Astrocyte of the spinal cord (primary cell): ENCODE measurements at regions not wholly inside any gene's neighbourhood (a gene's known extent, or its start where the extent isn't known, plus 50 kb on each side); places are given as distances from the start of the nearest gene placed in this dataset.

ENCODE experiments used
- DNase-seq: peaks from one replicate; pipeline ENCODE4 v3.0.0; 2011; ENCODE audit warnings: low read depth, low spot score
- H3K4me3 ChIP-seq: 2 replicates; pipeline ENCODE4 v1.5.1; 2011; ENCODE audit warnings: low read depth, mild to moderate bottlenecking, low read length, moderate library complexity
- CTCF ChIP-seq: IDR thresholded peaks from 2 replicates; pipeline ENCODE4 v1.5.1; 2012; ENCODE audit warnings: low read depth, mild to moderate bottlenecking, low read length, inconsistent platforms
- in situ Hi-C: cut with HindIII; loops from 2 replicates; pipeline ENCODE4 v1.10.0; 2017; ENCODE audit warnings: low sequenced_read_pairs

- TF ChIP-seq CTCF, result no peak
- DNase-seq, result no peak
- no peak overlapping the region for H3K4me3 ChIP-seq
- in situ Hi-C loops, result no loop called here
Observed at GRCh38 chr5:165309446-165309845, 1804.0 kb downstream of the MAT2B start.

GRCh38 chr5:165310031-165310430 lies 1804.6 kb downstream of the MAT2B start:
- TF ChIP-seq CTCF, result no peak
- in situ Hi-C loops, result no loop called here
- no peak for DNase-seq
- H3K4me3 ChIP-seq, result no peak overlapping the region

- DNase-seq, result peak; percentile 52
- TF ChIP-seq CTCF, result no peak
- H3K4me3 ChIP-seq, result no peak overlapping the region
- in situ Hi-C loops, result no loop called here
Observed at GRCh38 chr5:165321912-165322311, 1816.5 kb downstream of the MAT2B start.

GRCh38 chr5:165325221-165325620 lies 1819.8 kb downstream of the MAT2B start:
- in situ Hi-C loops, result no loop called here
- no peak for TF ChIP-seq CTCF
- no peak overlapping the region for H3K4me3 ChIP-seq
- DNase-seq, result peak; percentile 64

- no peak for TF ChIP-seq CTCF
- no peak for DNase-seq
- in situ Hi-C loops, result no loop called here
- H3K4me3 ChIP-seq, result no peak overlapping the region
Observed at GRCh38 chr5:165327631-165328030, 1822.2 kb downstream of the MAT2B start.

- DNase-seq, result peak; percentile 16
- no peak for TF ChIP-seq CTCF
- no peak overlapping the region for H3K4me3 ChIP-seq
- in situ Hi-C loops, result no loop called here
Observed at GRCh38 chr5:165328846-165329245, 1823.4 kb downstream of the MAT2B start.

GRCh38 chr5:165333623-165334022 lies 1828.2 kb downstream of the MAT2B start:
- DNase-seq, result no peak
- H3K4me3 ChIP-seq, result no peak overlapping the region
- in situ Hi-C loops, result no loop called here
- no peak for TF ChIP-seq CTCF
